T-helper 1 cell treated with Interleukin-12 subunit alpha and Interleukin-12 subunit beta and Interleukin-4 antibody, amounts not matched to agents 30 ng/mL and 1 ng/mL, for 36 hours (primary cell): ENCODE measurements at regions not wholly inside any gene's neighbourhood (a gene's known extent, or its start where the extent isn't known, plus 50 kb on each side); places are given as distances from the start of the nearest gene placed in this dataset.
"Not testable (repeated sequence)": the region's sequence is repeated elsewhere in the genome, so short reads cannot be mapped to it uniquely, and the experiment has no call there.

Experiments
- intact Hi-C: fragments of 100-400 bp; cut with micrococcal nuclease; formaldehyde crosslinking; loops from one replicate; pipeline ENCODE4 v1.15.1; 2024

DNA sequence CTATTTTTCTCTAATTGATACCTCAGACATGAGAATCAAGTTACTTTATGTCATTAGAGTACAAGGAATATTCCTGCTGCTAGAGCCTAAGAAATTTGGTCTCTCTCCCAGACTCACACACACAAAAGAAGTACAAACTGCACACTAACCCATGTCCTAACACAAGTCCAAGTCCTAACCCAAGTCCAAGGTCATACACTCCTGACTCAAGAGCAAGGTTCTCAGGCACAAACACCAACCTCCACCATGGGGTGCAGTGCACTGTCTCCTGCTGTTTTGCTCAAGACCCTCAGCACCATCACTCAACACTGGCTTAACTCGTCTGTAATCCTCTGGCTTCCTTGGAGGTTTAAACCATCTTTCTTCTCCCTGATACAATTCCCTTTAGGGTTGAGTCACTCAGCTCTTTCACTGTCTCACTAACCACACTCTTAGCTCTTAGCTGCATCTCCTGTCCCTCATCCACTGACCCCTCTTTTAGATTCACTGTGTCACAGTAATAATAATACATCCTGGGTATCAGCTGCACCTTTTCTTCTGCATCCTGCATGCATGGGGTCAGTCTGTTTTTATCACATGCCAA, 129.8 kb downstream of the BCL2L11 start:
- intact Hi-C loops, result loop anchor here (5.0 kb wide), 1 partner anchor 38 kb away; no protein-coding TSS in a partner anchor

DNA sequence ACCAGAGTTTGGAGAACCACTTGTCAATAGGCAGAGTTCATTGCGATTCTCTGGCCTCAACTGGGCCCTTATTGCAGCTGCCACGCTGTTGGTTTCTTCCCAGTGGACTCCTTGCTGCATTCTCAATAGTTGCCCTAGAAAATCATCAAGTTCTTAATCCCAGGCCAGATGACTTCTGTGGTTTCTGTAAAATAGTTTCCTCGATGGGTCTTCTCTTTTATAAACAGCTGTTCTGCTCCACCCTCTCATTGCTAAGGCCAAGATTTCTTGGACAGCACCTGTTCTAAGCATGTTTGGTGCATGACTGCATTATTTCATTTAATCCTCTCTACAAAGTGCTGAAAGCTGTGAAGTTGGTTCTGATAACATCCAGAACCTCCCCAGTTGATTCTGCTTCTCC, 131.0 kb downstream of the BCL2L11 start:
- intact Hi-C loops, result loop anchor here (5.0 kb wide), 1 partner anchor 39 kb away; no protein-coding TSS in a partner anchor

DNA sequence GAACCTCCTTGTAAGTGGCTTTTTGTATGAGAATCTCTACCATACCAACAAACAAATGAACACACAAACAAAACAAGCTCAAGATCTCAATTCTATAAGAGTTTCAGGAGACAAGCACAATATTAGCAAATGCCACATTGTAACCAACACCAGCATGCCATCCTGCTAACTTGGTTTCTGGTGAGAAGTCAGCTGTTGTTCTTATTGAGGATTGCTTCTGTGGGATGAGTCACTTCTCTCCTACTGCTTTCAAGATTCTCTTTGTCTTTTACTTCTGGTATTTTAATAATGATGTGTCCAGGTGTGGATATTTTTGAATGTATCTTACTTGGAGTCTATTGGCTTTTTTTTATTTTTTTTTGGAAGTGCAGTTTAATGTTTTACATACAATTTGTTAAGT, 131.7 kb downstream of the BCL2L11 start:
- intact Hi-C loops, result loop anchor here (5.0 kb wide), 1 partner anchor 40 kb away; no protein-coding TSS in a partner anchor

DNA sequence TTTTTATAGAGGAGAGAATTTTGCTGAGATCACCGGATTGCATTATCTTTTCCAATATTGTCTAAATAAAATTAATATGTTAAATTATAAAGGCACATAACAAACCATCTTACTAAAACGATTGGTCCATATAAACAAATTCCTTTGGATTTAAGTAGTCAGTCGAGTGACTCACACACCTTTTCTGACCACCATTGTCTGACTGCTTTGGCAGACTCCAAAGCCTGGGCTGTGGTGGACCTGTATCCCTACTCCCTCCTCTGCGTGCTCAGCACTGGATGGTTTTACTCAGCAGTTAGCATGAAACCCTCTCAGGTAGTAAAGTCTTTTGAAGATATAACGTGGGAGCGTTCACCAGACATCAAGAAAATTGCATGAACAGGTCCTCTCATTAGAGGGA, 134.2 kb downstream of the BCL2L11 start:
- intact Hi-C loops, result loop anchor here (5.0 kb wide), 1 partner anchor 43 kb away; no protein-coding TSS in a partner anchor

DNA sequence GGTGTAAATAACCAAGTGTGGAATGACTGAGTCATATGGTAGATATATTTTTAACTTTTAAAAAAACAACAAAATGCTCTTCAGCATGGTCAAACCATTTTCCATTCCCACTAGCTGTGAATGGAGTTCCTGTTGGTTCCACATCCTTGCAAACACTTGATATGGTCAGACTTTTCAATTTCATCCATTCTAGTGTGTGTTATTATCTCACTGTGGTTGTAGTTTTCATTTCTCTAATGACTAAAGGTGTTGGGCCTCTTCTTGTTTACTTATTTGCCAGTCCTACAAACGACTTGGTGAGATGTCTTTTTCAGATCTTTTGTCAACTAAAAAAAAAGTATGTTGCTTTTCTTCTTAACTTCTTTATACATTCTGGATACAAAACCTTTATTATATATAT, 135.9 kb downstream of the BCL2L11 start:
- intact Hi-C loops, result not testable (repeated sequence)

DNA sequence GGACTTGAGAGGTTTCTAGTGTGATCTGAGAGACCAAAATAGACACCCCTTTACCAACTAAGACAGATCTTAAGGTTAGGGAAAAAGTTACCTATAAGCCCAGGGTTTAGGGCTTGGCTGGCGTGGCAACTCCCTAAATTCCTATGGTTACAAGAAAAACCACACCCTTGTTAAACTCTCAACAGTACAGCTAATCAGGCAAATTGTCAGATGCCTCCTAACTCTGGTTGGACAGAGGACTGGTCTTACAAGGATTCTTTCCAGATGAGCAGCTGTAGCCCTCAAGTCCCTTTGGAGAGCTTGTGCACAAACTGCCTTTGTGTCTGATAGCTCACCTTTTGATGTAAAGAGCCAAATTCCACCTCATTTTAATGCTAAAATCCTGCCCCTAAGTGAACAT, 136.9 kb downstream of the BCL2L11 start:
- intact Hi-C loops, result not testable (repeated sequence)

DNA sequence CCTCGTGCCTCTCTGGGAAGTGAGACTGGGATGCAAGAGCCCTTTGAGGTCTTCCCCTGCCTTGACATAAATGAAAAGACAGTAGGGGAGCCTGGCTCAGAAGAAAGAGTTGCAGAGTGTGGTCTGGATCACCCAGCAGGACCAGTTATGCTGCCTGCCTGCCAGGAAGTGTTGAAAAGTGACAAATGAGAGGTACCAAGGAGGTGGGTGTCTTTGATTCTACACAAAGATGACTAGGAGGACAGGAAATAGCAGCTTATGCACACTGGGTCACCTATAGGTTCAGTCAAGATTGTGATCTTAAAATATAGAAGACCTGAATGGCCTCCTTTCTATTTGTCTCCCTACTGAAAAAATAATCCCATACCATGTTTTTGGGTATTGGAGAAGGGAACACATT, 137.6 kb downstream of the BCL2L11 start:
- intact Hi-C loops, result not testable (repeated sequence)

DNA sequence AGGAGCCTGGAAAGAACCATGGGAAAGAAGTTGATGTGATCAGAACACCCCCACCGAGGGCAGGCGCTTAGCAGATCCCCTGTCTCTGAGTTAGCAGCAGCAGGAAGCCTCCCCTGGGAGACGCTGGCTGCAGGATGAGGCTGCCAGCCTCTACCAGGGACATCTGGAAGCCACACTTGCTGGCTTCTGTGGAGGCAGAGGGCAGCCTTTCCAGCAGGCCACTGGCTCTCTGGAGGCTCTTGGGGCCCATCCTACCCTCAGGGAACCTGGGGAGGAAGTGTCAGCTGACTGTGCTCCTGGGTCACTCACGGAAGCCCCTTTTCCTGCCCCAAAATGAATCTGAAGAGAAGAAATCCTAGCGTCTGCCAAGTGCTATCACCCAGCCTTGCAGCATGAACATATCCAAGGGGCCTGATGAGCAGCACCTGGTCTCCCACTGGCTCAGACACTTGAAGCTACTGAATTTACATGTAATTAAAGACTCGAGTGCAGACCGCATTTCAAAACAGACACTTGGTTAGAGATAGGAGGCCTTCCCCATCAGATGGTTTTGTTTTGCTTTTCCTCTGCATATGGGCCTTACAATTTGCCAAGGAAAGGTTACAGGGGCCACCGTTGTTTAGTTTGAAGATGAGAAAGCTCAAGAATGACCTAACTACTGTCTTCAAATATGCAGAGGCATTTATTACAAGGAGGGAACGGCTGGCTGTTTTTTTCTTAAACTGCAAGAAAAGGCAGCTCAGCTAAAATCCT, 142.1 kb downstream of the BCL2L11 start:
- intact Hi-C loops, result not testable (repeated sequence)

DNA sequence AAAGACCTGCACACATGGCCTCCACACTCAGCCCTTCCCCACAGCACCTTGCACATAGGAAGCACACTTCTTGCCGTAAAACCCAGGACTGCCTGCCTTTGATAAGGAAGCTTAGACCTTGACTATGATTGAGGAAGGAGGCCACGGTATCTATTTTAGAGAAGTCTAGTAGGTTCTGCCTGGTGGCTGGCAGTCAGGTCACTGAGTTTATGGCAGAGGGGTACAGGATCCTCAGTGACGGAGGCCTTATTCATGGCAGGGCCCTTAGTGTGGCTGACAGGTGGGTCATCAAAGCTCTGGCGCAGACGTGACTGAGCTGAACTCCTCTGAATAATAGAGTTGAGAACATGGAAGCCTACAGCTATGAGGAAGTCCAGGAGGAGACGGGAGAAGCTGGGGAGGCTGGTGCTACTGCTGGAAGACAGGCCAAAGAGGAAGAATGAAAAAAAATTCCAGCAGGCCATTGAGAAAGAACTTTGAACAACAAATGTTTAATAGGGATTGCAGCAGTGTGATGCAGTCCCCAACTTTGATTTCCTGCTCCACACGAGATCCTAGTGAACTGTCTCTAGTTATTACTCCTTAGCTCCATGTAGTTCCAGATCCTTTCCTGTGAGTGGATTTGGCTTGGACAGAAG, 142.8 kb downstream of the BCL2L11 start:
- intact Hi-C loops, result not testable (repeated sequence)

DNA sequence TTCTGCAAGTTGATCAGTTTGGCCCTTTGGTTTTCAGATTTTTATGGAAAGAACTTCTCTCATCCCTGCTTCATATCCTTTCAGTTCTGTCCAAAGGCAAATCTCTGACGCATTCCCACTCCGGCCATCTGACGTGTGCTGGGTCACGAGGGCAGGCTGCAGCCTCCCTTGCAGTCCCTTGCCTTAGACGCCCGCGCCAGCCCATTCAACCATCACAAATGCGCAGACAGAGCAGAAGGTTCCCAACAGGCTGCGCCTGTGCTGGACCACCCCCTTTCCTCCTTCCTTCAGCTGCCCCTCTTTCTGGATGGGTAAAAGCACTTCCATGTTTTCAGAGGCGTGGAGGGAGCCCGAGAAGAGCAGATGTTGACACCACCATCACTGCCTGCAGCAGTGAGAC, 144.2 kb downstream of the BCL2L11 start:
- intact Hi-C loops, result not testable (repeated sequence)

DNA sequence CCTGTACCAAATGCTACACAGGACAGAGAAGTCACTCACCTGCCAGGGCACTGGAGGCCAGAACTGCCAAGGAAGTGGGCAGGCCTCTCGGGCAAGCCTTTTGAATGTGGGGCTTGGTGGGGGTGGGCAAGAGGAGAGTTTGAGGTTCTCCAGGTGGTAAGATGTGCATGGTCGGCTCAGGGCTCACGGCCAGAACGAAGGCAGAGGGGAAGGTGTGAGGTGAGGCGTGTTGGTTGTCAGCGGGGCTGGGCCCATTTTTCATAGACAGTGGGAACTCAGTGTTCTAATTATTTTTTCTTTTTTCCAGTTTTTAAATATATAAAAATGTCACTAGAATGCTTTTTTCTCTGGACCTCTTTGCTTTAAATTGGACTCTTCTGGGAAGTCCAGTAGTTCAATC, 145.8 kb downstream of the BCL2L11 start:
- intact Hi-C loops, result not testable (repeated sequence)

DNA sequence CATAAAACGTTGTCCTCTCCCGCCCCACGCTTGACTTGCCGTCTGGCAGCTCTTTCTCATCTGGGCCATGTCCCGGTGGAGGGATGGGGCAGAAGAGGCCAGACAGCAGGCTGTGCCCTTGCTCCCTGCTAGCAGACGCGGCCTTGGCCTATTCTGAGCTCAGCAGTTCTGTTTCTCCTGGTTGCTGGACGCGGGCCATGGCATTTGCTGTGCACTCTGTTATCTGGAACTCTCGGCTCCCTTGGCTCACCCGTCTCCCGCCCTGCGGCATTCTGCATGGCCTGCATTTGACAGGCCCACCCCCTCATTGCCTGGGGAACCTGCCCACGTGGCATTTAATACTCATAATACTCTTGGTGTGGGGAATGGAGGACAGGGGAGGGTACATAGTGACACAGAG, 146.3 kb downstream of the BCL2L11 start:
- intact Hi-C loops, result not testable (repeated sequence)

DNA sequence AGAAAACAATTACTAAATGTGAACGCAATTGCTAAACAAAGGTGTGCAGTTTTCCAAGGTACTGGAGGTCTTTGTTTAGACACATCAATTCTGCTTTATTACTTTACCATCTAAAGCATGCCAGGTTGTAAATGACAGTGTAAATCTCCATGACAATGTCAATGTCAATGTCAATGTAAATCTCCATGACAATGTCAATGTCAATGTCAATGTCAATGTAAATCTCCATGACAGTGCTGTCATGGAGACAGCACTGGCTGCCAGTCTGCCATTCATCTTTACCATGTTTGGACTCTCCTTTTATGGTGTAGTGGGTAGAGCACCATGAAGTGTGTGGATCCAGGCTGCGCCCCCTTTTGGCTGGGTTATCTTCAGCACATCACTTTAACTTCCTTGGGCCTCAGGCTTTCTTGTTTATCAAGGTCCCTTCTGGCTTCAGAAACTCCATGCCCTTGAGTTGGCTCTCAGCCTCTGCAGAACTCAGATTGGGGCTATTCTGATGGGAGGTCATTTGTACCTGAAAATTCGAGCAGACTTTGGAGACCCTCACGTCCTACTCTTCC, 149.1 kb downstream of the BCL2L11 start:
- intact Hi-C loops, result not testable (repeated sequence)

DNA sequence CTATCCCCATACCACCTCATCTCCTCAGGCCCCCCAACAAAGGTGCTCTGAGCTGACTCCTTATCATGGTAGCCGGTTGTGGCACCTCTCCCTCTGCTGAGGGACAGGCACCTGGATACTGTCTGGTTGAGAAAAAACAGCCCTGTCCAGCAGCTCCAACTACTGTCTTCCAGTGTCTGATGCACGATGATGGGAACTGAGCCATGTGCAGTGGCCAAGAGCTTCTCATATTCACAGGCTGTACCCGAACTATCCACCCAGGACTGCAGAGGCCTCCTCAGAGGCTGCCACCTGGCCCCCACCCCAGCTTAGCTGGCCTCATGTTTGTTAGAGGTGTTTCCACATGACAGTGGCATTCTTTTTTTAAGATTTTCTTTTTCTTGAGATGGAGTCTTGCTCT, 149.9 kb downstream of the BCL2L11 start:
- intact Hi-C loops, result not testable (repeated sequence)

DNA sequence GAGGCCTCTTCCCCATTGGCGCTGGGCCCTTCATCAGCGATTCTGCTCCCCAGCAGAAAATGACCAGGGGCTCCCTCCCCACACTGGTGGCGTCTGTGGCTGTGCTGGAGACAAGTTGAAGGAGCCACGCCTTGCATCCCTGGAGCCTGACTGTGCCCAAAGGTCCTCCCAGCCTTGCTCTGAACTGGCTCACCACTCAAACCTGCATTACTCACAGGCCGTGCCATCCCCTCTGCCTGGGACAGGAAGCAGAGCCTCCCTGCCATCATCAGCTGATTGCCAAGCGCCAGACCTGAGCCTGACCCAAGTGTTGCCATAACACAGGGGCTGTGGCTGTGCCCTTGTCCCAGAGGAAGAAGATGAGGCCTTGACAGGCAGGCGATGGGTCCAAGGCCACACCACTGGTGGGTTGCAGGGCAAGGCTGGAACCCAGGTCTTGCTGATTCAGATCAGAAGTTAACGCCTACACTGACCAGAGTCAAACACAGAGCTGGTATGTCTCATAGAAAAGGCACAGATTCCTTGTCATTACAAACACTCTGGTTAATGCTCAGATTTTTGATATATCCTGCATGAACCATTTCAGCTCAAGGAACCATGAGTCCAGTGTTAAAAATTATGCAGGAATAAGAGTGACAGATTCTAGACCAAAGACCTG, 151.1 kb downstream of the BCL2L11 start:
- intact Hi-C loops, result not testable (repeated sequence)

DNA sequence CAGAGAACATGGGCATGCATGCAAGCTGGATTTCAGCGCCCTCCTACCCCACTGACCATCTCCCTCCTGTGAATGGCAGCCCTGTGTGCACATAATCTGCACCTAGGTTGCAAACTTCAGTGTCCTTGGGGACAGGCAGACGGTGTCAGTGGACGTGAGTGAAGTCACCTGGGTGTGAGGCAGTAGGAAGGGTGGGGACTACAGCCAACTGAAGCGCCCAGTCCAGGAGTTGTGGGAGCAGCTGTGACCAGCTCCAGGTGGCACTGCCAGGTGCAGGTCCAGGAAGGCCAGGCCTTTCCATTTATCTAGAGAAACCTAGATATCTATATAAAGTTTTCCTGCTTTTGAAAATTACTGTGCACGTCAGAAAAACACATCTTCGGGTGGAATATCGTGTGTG, 152.3 kb downstream of the BCL2L11 start:
- intact Hi-C loops, result not testable (repeated sequence)

DNA sequence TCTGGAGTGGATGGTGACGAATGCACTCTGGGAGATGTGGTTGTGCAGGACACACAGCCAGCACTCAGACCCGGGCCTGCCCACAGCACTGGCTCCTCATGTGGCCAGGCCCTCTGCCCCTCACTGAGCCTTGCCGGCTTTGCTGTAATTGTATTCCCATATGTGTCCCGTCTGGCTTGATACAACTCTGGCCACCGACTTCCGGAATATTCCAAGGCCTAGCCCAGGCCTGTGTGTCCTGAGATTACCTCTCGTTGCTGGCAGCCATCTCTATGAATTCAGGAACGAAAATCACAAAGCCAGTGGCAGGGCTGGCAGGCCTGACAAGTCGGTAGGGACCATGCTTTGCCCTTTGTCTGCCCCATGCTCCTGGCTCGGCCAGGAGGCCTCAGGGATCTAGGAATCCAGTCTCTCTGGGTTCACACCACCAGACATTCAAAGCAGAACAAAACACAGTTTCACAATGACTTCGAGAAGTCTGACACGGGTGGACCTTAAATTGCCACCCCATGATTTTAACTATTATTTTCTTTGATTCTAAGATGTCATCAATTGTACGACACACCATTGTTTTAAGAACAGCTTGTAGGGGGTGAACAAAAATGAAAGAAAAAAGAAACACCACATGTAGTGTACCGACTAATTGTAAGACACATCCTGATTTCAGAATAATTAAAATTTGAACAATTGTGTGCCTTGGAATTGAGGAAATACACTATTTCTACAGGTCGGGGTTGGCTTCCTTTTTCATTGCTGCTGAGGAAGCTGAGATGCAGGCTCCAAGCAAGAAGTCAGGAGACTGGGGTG, 154.5 kb downstream of the BCL2L11 start:
- intact Hi-C loops, result not testable (repeated sequence)

DNA sequence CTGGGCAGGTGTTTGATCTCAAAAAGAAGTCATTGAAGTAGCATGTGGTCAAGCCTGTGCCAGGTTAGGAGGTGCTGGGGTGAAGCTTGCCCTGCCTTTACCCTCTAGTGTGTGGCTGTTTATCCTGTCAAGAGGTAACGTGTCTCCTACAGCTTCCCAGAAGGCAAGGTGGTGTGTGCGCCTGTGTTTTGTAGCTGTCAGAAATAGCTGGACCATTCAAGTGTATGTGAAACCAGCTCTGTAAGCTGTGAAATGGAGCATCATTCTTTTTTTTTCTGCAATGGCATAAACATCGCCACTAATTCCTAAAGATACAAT, 155.1 kb downstream of the BCL2L11 start:
- intact Hi-C loops, result not testable (repeated sequence)

DNA sequence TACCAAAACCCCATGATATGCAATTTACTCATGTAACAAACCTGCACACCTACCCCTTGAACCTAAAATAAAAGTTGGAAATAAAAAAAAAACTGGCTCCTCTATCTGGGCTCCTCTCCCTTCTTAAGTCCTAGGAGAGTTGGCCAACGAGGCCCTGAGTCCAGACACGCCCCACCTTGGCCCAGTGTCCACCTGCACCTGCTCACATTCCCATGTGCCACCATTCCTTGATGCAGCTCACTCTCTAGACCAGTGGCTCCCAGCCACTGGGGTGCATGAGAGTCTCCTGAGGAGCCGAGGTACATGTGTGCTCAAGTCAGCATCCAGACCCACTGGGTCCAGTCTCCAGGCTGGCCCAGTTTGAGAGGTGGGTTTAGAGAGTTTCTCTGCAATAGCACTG, 157.4 kb downstream of the BCL2L11 start:
- intact Hi-C loops, result not testable (repeated sequence)

DNA sequence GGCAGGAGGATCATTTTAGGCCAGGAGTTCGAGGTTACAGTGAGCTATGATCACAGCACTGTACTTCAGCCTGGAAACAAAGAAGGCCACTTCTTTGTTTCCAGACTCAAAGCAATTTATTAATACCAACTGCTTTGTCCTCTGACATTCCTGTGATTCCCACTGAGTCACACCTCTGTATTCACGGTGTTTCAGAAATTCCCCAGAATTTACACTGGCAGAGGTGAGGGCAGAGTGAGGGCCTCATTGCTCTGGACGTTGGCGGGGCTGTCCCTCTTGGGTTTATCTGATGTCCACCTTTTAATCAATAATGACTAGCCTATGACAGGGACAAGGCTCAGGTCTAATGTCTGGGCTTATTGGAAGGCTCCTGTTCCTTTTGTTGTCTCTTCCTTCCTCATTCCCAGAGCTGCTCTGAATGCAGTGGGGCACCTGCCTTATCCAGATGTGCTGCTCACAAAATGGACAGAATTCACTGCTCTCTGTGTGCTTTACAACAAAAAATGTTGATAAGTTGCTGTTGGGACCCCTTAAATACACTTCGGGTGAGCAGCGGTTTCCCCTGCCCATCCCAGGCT, 160.1 kb downstream of the BCL2L11 start:
- intact Hi-C loops, result not testable (repeated sequence)
